CD4-positive, alpha-beta memory T cell (primary cell): ENCODE measurements at regions not wholly inside any gene's neighbourhood (a gene's known extent, or its start where the extent isn't known, plus 50 kb on each side); places are given as distances from the start of the nearest gene placed in this dataset.
"Not testable (repeated sequence)": the region's sequence is repeated elsewhere in the genome, so short reads cannot be mapped to it uniquely, and the experiment has no call there.

Experiments
- CTCF ChIA-PET: fragments of 350-600 bp; sonication (Branson Sonifier 250); formaldehyde crosslinking; loops from one replicate; lab custom pipeline; 2021; ENCODE audit warnings: inconsistent platforms; ENCODE audit not compliant: partially characterized antibody; lab: Charles Lee
- POLR2A ChIA-PET: fragments of 350-600 bp; sonication (Branson Sonifier 250); formaldehyde crosslinking; loops from one replicate; lab custom pipeline; 2021; ENCODE audit not compliant: partially characterized antibody; lab: Charles Lee
- DNase-seq, 5 donors: peaks; one replicate each; pipeline versions ENCODE4 v3.0.0 to v3.0.0-alpha.2; 2020 to 2022; ENCODE audit warnings: mixed read lengths in 1 of 5
- H3K27ac ChIP-seq: one replicate; pipeline ENCODE4 v1.7.0; 2013; ENCODE audit warnings: low read depth, low read length
- H3K27me3 ChIP-seq: 2 replicates; pipeline ENCODE4 v1.7.0; 2013; ENCODE audit warnings: mild to moderate bottlenecking, low read length, moderate library complexity; ENCODE audit not compliant: insufficient read depth
- H3K36me3 ChIP-seq: 2 replicates; pipeline ENCODE4 v1.7.0; 2013; ENCODE audit warnings: mild to moderate bottlenecking, low read length, moderate library complexity; ENCODE audit not compliant: insufficient read depth
- H3K4me1 ChIP-seq: 2 replicates; pipeline ENCODE4 v1.7.0; 2013; ENCODE audit warnings: mild to moderate bottlenecking, low read length, moderate library complexity; ENCODE audit not compliant: insufficient read depth
- H3K4me3 ChIP-seq, 2 donors: one replicate each; pipeline ENCODE4 v1.7.0; 2013; ENCODE audit warnings: low read length in 2 of 2, mild to moderate bottlenecking in 1 of 2
- H3K9me3 ChIP-seq, 2 donors: one replicate each; pipeline ENCODE4 v1.7.0; 2013; ENCODE audit warnings: low read length in 2 of 2, control low read depth in 1 of 2; ENCODE audit not compliant: control insufficient read depth in 1 of 2
- H3K27ac Mint-ChIP-seq, 7 donors: one replicate each; pipeline ENCODE4 v1.8.0; 2020 to 2021; ENCODE audit warnings: mixed read lengths in 7 of 7, mild to moderate bottlenecking in 6 of 7, inconsistent platforms in 3 of 7, moderate library complexity in 3 of 7
- H3K27me3 Mint-ChIP-seq, 2 donors: one replicate each; pipeline ENCODE4 v1.8.0; 2020 to 2021; ENCODE audit warnings: mixed read lengths in 2 of 2
- H3K36me3 Mint-ChIP-seq, 2 donors: one replicate each; pipeline ENCODE4 v1.8.0; 2020 to 2021; ENCODE audit warnings: mixed read lengths in 2 of 2, inconsistent platforms in 1 of 2, mild to moderate bottlenecking in 1 of 2
- H3K4me1 Mint-ChIP-seq, 4 donors: one replicate each; pipeline ENCODE4 v1.8.0; 2020 to 2021; ENCODE audit warnings: mixed read lengths in 4 of 4, mild to moderate bottlenecking in 1 of 4
- H3K4me3 Mint-ChIP-seq, 8 donors: one replicate each; pipeline ENCODE4 v1.8.0; 2020 to 2021; ENCODE audit warnings: mixed read lengths in 8 of 8, mild to moderate bottlenecking in 7 of 8, moderate library complexity in 6 of 8, inconsistent platforms in 3 of 8
- H3K9me3 Mint-ChIP-seq, 8 donors: one replicate each; pipeline ENCODE4 v1.8.0; 2020 to 2021; ENCODE audit warnings: mixed read lengths in 8 of 8, mild to moderate bottlenecking in 5 of 8, inconsistent platforms in 3 of 8, moderate library complexity in 1 of 8
- intact Hi-C: fragments of 100-400 bp; cut with micrococcal nuclease; formaldehyde crosslinking; loops from one replicate; pipeline ENCODE4 v1.15.1; 2023

DNA sequence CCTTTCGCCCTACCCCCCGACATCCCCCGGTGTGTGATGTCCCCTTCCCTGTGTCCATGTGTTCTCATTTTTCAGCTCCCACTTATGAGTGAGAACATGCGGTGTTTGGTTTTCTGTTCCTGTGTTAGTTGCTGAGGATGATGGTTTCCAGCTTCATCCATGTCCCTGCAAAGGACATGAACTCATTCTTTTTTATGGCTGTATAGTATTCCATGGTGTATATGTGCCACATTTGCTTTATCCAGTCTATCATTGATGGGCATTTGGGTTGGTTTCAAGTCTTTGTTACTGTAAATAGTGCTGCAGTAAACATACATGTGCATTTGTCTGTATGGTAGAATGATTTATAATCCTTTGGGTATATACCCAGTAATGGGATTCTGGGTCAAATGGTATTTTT lies 392.1 kb downstream of the UTRN start:
- H3K4me1 ChIP-seq = peaks cover 12% of the 10 kb centered on the region
- H3K27ac ChIP-seq, H3K27me3 Mint-ChIP-seq, H3K27ac Mint-ChIP-seq, H3K36me3 ChIP-seq, DNase-seq, intact Hi-C loops, H3K4me3 Mint-ChIP-seq, H3K27me3 ChIP-seq, H3K9me3 ChIP-seq, CTCF ChIA-PET, H3K4me3 ChIP-seq: not testable (repeated sequence)
- H3K9me3 Mint-ChIP-seq = peaks cover 0 to 30% (median 24%) of the 10 kb centered on the region in 8 donors
- H3K36me3 Mint-ChIP-seq = peaks cover 61 to 67% of the 10 kb centered on the region in 2 donors
- peaks cover 27 to 46% (median 35%) of the 10 kb centered on the region in 4 donors for H3K4me1 Mint-ChIP-seq
- POLR2A ChIA-PET = interaction anchor here (0.8 kb wide), 1 partner anchor 18 kb away, joined by 3 read pairs; no protein-coding TSS in a partner anchor

- Histone ChIP-seq H3K4me3 (no peak overlapping the region), H3K27me3 (no peaks in the 10 kb centered on the region), H3K4me1 (peaks cover 8% of the 10 kb centered on the region), H3K36me3 (no peaks in the 10 kb centered on the region), H3K27ac (no peak overlapping the region), H3K9me3 (no peaks in the 10 kb centered on the region)
- intact Hi-C loops = no loop called here
- no peak overlapping the region for H3K4me3 Mint-ChIP-seq
- CTCF ChIA-PET = no interaction called here
- no peak for DNase-seq
- peak overlapping the region in 3 of 7 donors; percentile 7 to 53 (median 37) for H3K27ac Mint-ChIP-seq
- peaks cover 21 to 38% (median 28%) of the 10 kb centered on the region in 4 donors for H3K4me1 Mint-ChIP-seq
- peaks cover 0 to 14% (median 12%) of the 10 kb centered on the region in 8 donors for H3K9me3 Mint-ChIP-seq
- H3K27me3 Mint-ChIP-seq = no peaks in the 10 kb centered on the region
- peaks cover 61 to 67% of the 10 kb centered on the region in 2 donors for H3K36me3 Mint-ChIP-seq
- POLR2A ChIA-PET = no interaction called here
Measured at GRCh38 chr6:144678844-144679243, 393.7 kb downstream of the UTRN start.

DNA sequence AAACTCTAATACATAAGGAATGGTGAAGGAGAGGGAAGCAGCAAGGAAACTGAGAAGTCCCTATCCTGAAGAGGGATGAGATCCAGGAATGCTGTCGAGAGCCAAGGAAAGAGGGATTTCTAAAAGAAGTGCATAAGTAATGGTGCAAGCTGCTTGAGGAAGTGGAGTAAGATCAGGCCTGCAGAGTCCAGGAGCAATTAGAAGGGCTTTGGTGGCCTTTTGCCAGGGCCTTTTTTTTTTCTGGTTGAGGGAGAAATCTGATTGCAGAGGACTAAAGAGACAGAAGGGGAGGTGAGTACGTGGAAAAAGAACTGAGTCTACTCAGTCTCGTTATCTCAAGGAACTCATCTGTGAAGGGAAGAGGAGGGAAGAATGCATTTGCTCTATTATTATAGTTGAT lies 396.2 kb downstream of the UTRN start:
- H3K9me3 Mint-ChIP-seq = peaks cover 2 to 17% (median 12%) of the 10 kb centered on the region in 8 donors
- Histone ChIP-seq H3K27me3 (no peaks in the 10 kb centered on the region), H3K36me3 (no peaks in the 10 kb centered on the region), H3K4me1 (no peaks in the 10 kb centered on the region), H3K9me3 (no peaks in the 10 kb centered on the region), H3K4me3 (no peak overlapping the region), H3K27ac (no peak overlapping the region)
- ChIA-PET POLR2A (interaction anchor here (0.7 kb wide), 1 partner anchor 19 kb away, joined by 3 read pairs; no protein-coding TSS in a partner anchor), CTCF (no interaction called here)
- H3K27me3 Mint-ChIP-seq = no peaks in the 10 kb centered on the region
- H3K27ac Mint-ChIP-seq = peak overlapping the region in 1 of 7 donors; percentile 68
- H3K4me3 Mint-ChIP-seq = no peak overlapping the region
- H3K36me3 Mint-ChIP-seq = peaks cover 72 to 81% of the 10 kb centered on the region in 2 donors
- DNase-seq = no peak
- H3K4me1 Mint-ChIP-seq = peaks cover 11 to 33% (median 21%) of the 10 kb centered on the region in 4 donors
- intact Hi-C loops = no loop called here

GRCh38 chr6:144683216-144684070 lies 398.3 kb downstream of the UTRN start:
- peaks cover 76 to 87% of the 10 kb centered on the region in 2 donors for H3K36me3 Mint-ChIP-seq
- ChIA-PET CTCF (no interaction called here), POLR2A (no interaction called here)
- peaks cover 3 to 38% (median 30%) of the 10 kb centered on the region in 8 donors for H3K9me3 Mint-ChIP-seq
- Histone ChIP-seq H3K27me3 (no peaks in the 10 kb centered on the region), H3K4me3 (no peak overlapping the region), H3K27ac (no peak overlapping the region), H3K4me1 (no peaks in the 10 kb centered on the region), H3K9me3 (peaks cover 0 to 7% of the 10 kb centered on the region in 2 donors), H3K36me3 (no peaks in the 10 kb centered on the region)
- peaks cover 12 to 24% (median 18%) of the 10 kb centered on the region in 4 donors for H3K4me1 Mint-ChIP-seq
- no peaks in the 10 kb centered on the region for H3K27me3 Mint-ChIP-seq
- intact Hi-C loops = no loop called here
- H3K4me3 Mint-ChIP-seq = no peak overlapping the region
- DNase-seq = no peak
- H3K27ac Mint-ChIP-seq = peak overlapping the region in 1 of 7 donors; percentile 49

- H3K9me3 ChIP-seq = peaks cover 0 to 7% of the 10 kb centered on the region in 2 donors
- ChIA-PET POLR2A (no interaction called here), CTCF (no interaction called here)
- H3K27me3 ChIP-seq = no peaks in the 10 kb centered on the region
- Mint-ChIP-seq H3K36me3 (peaks cover 77 to 83% of the 10 kb centered on the region in 2 donors), H3K27me3 (no peaks in the 10 kb centered on the region), H3K27ac (no peak overlapping the region), H3K4me3 (no peak overlapping the region), H3K9me3 (peaks cover 3 to 53% (median 39%) of the 10 kb centered on the region in 8 donors), H3K4me1 (peaks cover 16 to 25% (median 21%) of the 10 kb centered on the region in 4 donors)
- H3K4me1 ChIP-seq = no peaks in the 10 kb centered on the region
- H3K36me3 ChIP-seq = no peaks in the 10 kb centered on the region
- DNase-seq = no peak
- no peak overlapping the region for H3K27ac ChIP-seq
- no peak overlapping the region for H3K4me3 ChIP-seq
- intact Hi-C loops = no loop called here
Measured at GRCh38 chr6:144688713-144689112, 403.6 kb downstream of the UTRN start.

- CTCF ChIA-PET = no interaction called here
- intact Hi-C loops = no loop called here
- H3K27ac ChIP-seq = no peak overlapping the region
Measured at GRCh38 chr6:144689503-144690040, 404.4 kb downstream of the UTRN start.

DNA sequence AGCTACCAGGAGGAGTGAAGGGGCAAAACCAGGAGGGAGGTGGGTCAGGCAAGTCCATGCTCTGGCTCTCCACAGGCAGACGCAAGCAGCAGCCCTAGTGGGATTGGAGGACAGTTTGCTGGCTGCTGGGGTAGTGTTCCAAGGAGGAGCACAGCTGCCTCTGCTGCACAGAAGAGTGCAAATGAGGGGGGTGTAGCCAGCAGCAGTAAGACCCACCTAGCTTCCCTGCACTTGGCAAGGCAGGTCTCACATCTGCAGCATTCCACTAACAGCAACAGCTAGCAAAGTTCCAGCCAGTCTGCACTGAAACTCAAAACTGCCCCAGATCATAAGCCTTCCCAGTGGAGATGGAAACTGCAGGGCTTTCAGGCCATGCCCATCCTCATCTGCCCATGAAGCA lies 405.0 kb downstream of the UTRN start:
- POLR2A ChIA-PET = no interaction called here
- Mint-ChIP-seq H3K27me3 (no peaks in the 10 kb centered on the region), H3K36me3 (peaks cover 65 to 69% of the 10 kb centered on the region in 2 donors), H3K27ac (no peak overlapping the region), H3K4me1 (peaks cover 26 to 32% (median 30%) of the 10 kb centered on the region in 4 donors), H3K9me3 (peaks cover 3 to 48% (median 37%) of the 10 kb centered on the region in 8 donors), H3K4me3 (no peak overlapping the region)
- Histone ChIP-seq H3K9me3 (peaks cover 0 to 7% of the 10 kb centered on the region in 2 donors), H3K36me3 (no peaks in the 10 kb centered on the region), H3K27ac (no peak overlapping the region), H3K4me1 (no peaks in the 10 kb centered on the region), H3K27me3 (no peaks in the 10 kb centered on the region), H3K4me3 (no peak overlapping the region)
- DNase-seq = no peak
- CTCF ChIA-PET = no interaction called here
- intact Hi-C loops = no loop called here

More at GRCh38 chr6:144689503-144690040, 404.4 kb downstream of the UTRN start:
- no peaks in the 10 kb centered on the region for H3K4me1 ChIP-seq
- H3K4me1 Mint-ChIP-seq = peaks cover 25 to 33% (median 28%) of the 10 kb centered on the region in 4 donors
- POLR2A ChIA-PET = no interaction called here
- peaks cover 0 to 7% of the 10 kb centered on the region in 2 donors for H3K9me3 ChIP-seq
- no peak overlapping the region for H3K4me3 Mint-ChIP-seq
- H3K4me3 ChIP-seq = no peak overlapping the region
- DNase-seq = no peak
- H3K9me3 Mint-ChIP-seq = peaks cover 3 to 49% (median 38%) of the 10 kb centered on the region in 8 donors
- no peaks in the 10 kb centered on the region for H3K27me3 ChIP-seq
- H3K27ac Mint-ChIP-seq = no peak overlapping the region
- H3K36me3 Mint-ChIP-seq = peaks cover 69 to 75% of the 10 kb centered on the region in 2 donors
- H3K27me3 Mint-ChIP-seq = no peaks in the 10 kb centered on the region
- no peaks in the 10 kb centered on the region for H3K36me3 ChIP-seq
